Stimulated activated CD8-positive, alpha-beta memory T cell treated with anti-CD3 and anti-CD28 coated beads, Interleukin-15, amount 100 ng/mL, for 4 hours (primary cell): ENCODE measurements at regions not wholly inside any gene's neighbourhood (a gene's known extent, or its start where the extent isn't known, plus 50 kb on each side); places are given as distances from the start of the nearest gene placed in this dataset.

Experiments used
- DNase-seq, 2 donors: peaks; one replicate each; pipeline ENCODE4 v3.0.0-alpha.2; 2020; ENCODE audit warnings: low read depth in 2 of 2

DNA sequence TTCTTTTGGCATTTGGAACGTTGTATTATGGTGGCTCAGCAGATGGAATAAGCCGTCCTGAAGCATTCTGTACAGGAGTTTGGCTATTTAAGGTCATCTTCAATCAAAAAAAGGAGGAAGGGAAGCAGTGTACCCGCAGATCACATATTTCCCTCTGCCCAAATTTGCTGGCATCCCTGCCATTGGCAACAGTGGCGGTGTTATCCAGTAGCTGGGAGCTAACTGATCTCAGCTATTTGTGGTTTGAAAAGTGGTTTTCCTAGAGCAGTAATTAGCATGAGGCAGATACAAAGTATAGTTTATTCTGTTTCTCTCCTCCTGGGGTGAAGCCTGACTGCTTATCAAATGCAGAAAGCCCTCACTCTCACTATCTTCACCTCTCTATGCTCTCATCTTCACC is 576.8 kb downstream of the QKI start:
- DNase-seq: no peak

DNA sequence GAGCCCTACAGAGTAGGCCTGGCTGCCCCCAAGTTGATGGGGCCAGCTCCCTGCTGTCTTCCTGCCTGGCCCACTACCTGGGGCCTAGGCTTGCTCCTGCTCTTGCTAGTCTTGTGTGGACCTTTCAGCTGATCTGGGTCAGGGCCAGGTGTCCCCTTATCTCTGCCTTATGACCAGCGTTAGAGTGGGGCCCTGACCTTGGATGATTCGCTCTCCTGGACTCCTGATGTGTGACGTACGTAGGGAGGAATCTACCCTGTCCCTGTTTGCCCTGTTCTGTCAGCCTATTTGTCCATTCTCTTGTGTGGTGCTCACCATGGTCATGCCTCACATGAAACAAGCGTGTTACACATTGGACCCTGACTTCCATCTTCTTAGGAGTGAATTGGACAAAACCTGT is 571.8 kb downstream of the QKI start:
- DNase-seq: no peak

- DNase-seq: no peak
Measured at GRCh38 chr6:163985710-163986109, 571.2 kb downstream of the QKI start.

- no peak for DNase-seq
Measured at GRCh38 chr6:163985040-163985439, 570.5 kb downstream of the QKI start.

DNA sequence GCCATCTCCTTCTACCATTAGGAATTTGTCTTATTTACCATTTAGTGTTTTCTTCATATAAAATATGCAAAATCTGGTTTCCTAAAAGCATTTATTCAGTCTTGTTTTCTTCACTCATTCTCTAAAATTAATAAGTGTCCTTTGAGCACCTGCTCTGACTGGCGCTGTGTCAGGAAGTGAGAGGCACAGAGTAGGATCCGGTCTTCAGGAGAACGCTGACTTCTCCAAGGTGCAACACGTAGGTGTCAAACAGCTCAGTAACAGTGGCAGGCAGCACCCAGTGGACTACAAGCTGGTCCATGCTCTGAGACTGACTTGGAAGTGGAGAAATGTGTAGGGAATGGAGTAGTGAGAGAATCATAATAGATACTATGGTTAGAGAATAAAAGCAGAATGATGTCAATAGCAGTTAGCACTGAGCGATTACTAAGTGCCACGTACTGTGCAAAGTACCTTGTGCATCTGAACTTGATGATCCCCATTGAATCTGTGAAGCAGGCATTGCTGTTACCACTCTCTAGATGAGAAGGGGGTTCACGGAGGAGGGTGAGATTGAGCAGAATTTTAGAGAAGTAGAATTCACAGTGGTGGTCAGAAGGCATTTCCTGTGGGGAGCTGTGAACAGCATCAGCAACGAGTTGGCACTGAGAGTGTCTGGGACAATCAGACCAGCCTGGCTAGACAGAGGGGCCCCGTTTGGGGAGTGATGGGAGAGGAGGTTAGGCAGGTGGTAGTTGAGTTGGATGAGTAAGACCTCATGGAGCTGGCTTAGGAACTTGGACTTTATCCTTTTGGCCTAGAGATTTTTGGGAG is 569.8 kb downstream of the QKI start:
- DNase-seq: no peak

GRCh38 chr6:163983679-163984078 is 569.2 kb downstream of the QKI start:
- no peak for DNase-seq

DNA sequence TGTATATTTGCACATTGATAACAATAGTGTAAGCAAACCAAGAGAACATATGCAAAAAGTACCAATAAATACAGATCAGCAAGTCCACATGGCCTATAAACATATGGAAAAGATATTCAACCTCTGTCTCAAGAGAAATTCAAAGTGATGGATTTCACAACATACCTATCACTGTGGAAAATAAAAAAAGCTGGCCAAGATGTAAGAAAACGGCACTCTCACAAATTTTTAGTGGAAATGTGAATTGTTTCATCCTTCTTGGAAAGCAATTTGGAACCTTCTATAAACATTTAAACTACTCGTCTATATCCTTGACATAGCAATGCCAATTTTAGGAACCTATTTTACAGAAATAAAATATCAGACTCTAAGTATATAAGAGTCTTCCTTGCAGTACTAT is 559.8 kb downstream of the QKI start:
- no peak for DNase-seq

GRCh38 chr6:163971841-163972838 is 557.6 kb downstream of the QKI start:
- DNase-seq: no peak

- DNase-seq: no peak
Measured at GRCh38 chr6:163970846-163971564, 556.5 kb downstream of the QKI start.

DNA sequence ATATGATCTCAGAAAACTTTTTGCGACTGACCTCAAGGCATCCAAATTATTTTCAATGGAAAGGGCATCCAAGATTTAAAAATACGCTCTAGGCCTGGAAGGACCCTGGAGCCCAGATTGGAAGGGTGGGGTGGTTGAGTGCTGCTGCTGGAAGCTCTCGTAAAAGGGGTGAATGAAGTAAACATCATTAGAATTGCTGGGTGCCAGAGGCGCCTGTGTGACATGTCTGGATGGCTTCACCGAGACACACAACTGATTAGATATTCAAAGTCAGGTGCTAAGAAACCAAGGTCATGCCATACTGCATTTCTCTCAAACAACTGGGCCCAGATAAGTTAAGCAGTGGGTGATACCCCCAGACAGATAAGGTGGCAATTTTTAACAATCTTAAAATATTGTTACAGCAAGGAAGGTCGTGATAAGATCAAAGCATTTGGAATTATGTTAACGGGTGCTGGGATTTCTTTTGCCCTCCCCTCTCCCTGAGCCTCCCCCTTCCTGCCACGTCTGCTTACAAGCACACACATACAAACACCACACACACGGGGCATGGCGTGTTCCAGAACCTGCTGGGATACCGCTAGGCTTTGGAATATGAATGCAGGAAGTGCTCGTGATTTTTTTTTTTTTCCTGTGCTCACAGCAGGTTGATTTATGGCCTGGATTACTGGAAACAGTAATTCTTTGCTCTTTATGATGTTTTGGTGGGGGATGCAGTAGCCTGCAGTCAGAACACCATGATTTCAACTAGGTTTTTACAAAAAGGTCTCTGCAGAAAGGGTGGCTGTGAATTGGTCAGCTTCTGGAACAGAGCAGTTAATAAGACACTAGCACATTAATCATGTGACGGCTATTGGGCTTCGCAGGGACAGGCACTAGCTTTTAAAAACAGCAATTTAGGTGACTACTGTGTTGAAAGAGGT is 551.2 kb downstream of the QKI start:
- no peak for DNase-seq

- no peak for DNase-seq
Measured at GRCh38 chr6:163964789-163965188, 550.3 kb downstream of the QKI start.

- no peak for DNase-seq
Measured at GRCh38 chr6:163963205-163964120, 548.9 kb downstream of the QKI start.

GRCh38 chr6:163962627-163963117 is 548.2 kb downstream of the QKI start:
- DNase-seq: no peak

DNA sequence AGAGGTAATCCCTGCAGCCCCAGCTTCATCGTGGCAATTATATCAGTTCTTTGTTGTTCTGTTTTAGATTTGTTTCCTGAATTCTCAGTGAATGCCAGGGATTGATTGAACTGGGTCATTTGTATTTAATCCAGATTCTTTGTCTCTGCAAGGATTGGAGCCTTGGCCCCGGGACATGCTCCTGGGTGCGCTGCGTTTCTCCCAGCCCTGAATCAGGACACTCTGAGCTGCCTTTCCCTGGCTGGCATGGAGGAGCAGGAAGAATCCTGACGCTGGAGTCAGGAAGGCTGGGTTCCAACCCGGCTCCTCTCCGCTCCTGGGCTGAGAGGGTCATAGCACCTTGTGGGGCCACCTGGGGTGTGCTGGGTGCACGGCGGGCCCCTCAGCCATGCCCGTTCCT is 545.6 kb downstream of the QKI start:
- DNase-seq: no peak

DNA sequence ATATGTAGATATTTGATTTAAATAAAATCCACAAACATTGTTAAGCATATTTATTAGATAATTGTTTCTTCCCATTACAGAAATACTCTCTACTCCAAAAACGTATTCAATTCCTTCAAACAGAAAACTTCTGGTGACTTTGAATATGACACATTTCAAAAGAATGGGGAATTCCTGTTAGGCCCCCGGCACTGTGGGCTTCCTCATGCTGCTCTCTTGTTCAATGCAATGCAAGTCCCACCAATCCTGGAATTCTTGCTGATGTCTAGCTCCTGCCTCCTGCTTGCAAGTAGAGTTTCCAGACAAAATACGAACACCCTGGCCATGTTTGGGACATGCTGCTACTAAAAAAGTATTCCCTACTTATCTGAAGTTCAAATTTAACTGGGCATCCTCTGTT is 544.1 kb downstream of the QKI start:
- no peak for DNase-seq

GRCh38 chr6:163956571-163957407 is 542.3 kb downstream of the QKI start:
- peak; percentile 12 to 17 for DNase-seq

GRCh38 chr6:163955756-163956155 is 541.2 kb downstream of the QKI start:
- no peak for DNase-seq

- DNase-seq: no peak
Measured at GRCh38 chr6:163955096-163955495, 540.6 kb downstream of the QKI start.
